ENCODE measurements at regions not wholly inside any gene's neighbourhood (a gene's known extent, or its start where the extent isn't known, plus 50 kb on each side); places are given as distances from the start of the nearest gene placed in this dataset.

DNA sequence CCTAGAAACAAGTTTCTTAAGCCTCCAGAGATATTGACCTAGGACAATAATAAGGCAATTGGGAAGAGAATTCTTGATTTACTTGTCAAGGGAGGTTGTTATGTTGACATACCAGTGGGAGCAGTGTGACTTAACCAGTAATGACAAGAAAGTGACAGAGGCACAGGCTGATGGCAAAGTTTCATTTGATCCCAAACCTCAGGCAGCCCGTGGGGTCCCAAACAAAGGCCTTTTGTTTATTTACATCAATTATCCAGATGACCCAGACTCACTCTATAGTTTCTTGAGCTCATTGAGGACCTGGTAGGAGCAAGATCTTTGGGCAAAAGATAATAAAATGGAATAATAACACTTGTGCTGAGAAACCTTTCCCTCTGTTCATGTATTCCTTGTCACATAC, 336.8 kb downstream of the ARL6IP6 start:
- ATAC-seq (no peak), DNase-seq (no peak)
- WGBS (ENCODE audit: insufficient coverage, low coverage, low lambda C conversion rate, missing lambda C conversion rate), result 11% methylated on average over 1 of the region's 1 CpG
- Histone ChIP-seq H3K4me3 (no peak overlapping the region), H3K27ac (no peak overlapping the region), H3K36me3 (no peaks in the 10 kb centered on the region), H3K27me3 (no peaks in the 10 kb centered on the region), H3K4me1 (no peaks in the 10 kb centered on the region), H3K9me3 (no peaks in the 10 kb centered on the region)
- intact Hi-C loops (cut with DNase I), result no loop called here
- TF ChIP-seq POLR2A (IDR thresholded peaks at IDR 0.05), result no peak
- TF ChIP-seq, protein P1, sequence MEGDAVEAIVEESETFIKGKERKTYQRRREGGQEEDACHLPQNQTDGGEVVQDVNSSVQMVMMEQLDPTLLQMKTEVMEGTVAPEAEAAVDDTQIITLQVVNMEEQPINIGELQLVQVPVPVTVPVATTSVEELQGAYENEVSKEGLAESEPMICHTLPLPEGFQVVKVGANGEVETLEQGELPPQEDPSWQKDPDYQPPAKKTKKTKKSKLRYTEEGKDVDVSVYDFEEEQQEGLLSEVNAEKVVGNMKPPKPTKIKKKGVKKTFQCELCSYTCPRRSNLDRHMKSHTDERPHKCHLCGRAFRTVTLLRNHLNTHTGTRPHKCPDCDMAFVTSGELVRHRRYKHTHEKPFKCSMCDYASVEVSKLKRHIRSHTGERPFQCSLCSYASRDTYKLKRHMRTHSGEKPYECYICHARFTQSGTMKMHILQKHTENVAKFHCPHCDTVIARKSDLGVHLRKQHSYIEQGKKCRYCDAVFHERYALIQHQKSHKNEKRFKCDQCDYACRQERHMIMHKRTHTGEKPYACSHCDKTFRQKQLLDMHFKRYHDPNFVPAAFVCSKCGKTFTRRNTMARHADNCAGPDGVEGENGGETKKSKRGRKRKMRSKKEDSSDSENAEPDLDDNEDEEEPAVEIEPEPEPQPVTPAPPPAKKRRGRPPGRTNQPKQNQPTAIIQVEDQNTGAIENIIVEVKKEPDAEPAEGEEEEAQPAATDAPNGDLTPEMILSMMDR (IDR thresholded peaks at IDR 0.05), result no peak

DNA sequence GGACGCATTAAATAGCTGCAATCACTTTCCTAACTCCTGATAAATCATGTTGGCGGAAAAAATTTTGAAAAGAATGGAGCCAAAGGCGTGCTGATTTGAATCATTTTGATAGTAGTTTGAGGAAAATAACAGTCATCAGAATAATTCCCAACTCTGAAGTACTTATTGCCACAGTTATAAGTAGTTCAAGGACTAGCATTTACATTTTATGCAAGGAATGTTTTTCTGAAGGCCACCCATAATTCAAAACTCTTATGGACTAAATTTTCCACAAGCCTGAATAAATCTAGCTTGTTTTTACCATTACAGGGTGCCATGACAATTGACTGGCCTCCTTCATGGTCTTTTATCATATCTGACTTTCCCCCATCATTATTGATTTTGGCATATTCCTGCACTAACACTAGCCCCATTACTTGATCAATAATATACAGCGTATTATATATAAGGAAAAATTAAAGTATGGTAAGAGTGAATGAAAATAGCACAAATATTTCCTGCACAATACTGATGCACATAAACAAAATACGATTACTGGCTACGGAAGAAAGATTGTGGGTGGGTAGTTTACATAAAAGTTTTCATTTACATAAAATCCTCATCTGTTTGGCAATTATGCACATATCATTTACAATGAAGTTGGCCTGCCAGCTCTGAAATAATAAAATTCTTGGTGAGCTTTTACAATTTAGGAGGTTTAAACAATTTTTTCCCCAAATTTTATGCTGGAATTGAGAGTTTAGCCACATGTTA, 334.6 kb downstream of the ARL6IP6 start:
- WGBS (ENCODE audit: insufficient coverage, low coverage, low lambda C conversion rate, missing lambda C conversion rate), result 57% methylated on average over 6 of the region's 6 CpGs
- DNase-seq, result no peak
- ATAC-seq, result no peak
- intact Hi-C loops (cut with DNase I), result no loop called here
- no peak overlapping the region for H3K4me3 ChIP-seq
- H3K9me3 ChIP-seq, result no peaks in the 10 kb centered on the region
- no peaks in the 10 kb centered on the region for H3K36me3 ChIP-seq
- no peaks in the 10 kb centered on the region for H3K27me3 ChIP-seq
- no peak for TF ChIP-seq POLR2A (IDR thresholded peaks at IDR 0.05)
- TF ChIP-seq, protein P1 (IDR thresholded peaks at IDR 0.05), result no peak
- no peak overlapping the region for H3K27ac ChIP-seq
- H3K4me1 ChIP-seq, result no peaks in the 10 kb centered on the region

DNA sequence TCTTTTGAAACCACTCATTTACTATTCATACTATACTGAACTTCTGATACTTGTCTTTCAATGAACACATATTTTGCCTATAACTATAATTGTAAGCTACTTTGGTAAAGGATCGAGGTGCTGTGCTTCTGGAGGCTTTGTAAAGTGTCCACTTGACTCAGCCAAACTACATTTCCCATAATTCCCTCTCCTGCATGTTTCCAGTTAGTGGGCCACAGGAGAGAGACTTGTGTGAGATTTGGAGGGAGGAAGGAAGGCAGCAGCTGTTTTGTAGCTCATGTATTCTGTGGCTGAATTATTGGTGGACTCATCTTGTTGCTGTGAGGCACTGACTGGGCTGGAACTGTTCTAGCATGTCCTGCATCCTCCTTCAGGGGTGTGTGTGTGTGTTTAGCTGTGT, 328.8 kb downstream of the ARL6IP6 start:
- 17% methylated on average over 1 of the region's 1 CpG for WGBS (ENCODE audit: insufficient coverage, low coverage, low lambda C conversion rate, missing lambda C conversion rate)
- intact Hi-C loops (cut with DNase I), result no loop called here
- no peak for DNase-seq
- ATAC-seq, result no peak
- no peaks in the 10 kb centered on the region for H3K36me3 ChIP-seq
- H3K4me1 ChIP-seq, result no peaks in the 10 kb centered on the region
- H3K27me3 ChIP-seq, result no peaks in the 10 kb centered on the region
- no peak overlapping the region for H3K27ac ChIP-seq
- H3K4me3 ChIP-seq, result no peak overlapping the region
- TF ChIP-seq, protein P1 (IDR thresholded peaks at IDR 0.05), result no peak
- no peak for TF ChIP-seq POLR2A (IDR thresholded peaks at IDR 0.05)
- no peaks in the 10 kb centered on the region for H3K9me3 ChIP-seq

DNA sequence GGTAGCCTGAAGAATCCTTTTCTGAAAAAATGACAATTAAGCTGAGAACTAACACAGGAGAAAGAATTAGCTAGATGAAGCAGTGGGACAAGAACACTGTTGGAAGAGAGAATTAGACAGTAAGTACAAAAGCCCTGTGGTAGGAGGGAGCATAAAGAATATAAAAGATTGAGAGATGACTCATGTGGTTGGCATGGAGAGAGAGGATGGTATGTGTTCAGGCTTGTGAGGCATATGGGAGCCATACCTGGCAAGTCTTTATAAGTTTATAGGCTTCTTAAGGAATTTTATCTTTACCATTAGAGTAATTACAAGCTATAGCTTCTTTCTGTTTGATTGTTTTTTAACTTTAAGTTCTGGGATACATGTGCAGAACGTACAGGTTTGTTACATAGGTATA, 325.0 kb downstream of the ARL6IP6 start:
- WGBS (ENCODE audit: insufficient coverage, low coverage, low lambda C conversion rate, missing lambda C conversion rate), result 29% methylated on average over 1 of the region's 1 CpG
- Histone ChIP-seq H3K27me3 (no peaks in the 10 kb centered on the region), H3K36me3 (no peaks in the 10 kb centered on the region), H3K4me3 (no peak overlapping the region), H3K4me1 (no peaks in the 10 kb centered on the region), H3K9me3 (no peaks in the 10 kb centered on the region), H3K27ac (no peak overlapping the region)
- intact Hi-C loops (cut with DNase I), result no loop called here
- TF ChIP-seq, protein P1 (IDR thresholded peaks at IDR 0.05), result no peak
- no peak for TF ChIP-seq POLR2A (IDR thresholded peaks at IDR 0.05)
- DNase-seq (no peak), ATAC-seq (no peak)
